OCI-LY7 (cell line): ENCODE measurements at regions not wholly inside any gene's neighbourhood (a gene's known extent, or its start where the extent isn't known, plus 50 kb on each side); places are given as distances from the start of the nearest gene placed in this dataset.

Experiments used
- BruUV-seq: library from RNA; stranded (reverse); fragments of 400-500 nt; replicated peaks from 2 replicates; lab custom pipeline; 2021; lab: Mats Ljungman, UMichigan
- CTCF ChIA-PET: fragments of 300-600 bp; sonication (Branson Sonifier 250); formaldehyde crosslinking; loops from one replicate; lab custom pipeline; 2022; ENCODE audit warnings: antibody characterized with exemption; ENCODE audit not compliant: unreplicated experiment; lab: Charles Lee
- POLR2A ChIA-PET: fragments of 300-600 bp; sonication (Branson Sonifier 250); formaldehyde crosslinking; loops from one replicate; lab custom pipeline; 2022; ENCODE audit warnings: antibody characterized with exemption; lab: Charles Lee
- DNase-seq: peaks from one replicate; pipeline ENCODE4 v3.0.0-alpha.2; 2015; ENCODE audit warnings: low spot score
- H2AFZ ChIP-seq: fragments of 200-600 bp; sonication (generic), shearing (Covaris generic); 2 replicates; pipeline ENCODE4 v1.6.1; 2014; ENCODE audit warnings: mild to moderate bottlenecking, antibody characterized with exemption, low read length, moderate library complexity
- H3K27ac ChIP-seq: fragments of 200-600 bp; sonication (generic); 2 replicates; pipeline ENCODE4 v1.5.1; 2014; ENCODE audit warnings: mixed run types, low read depth, mild to moderate bottlenecking, moderate library complexity, low read length, inconsistent platforms; ENCODE audit not compliant: poor library complexity, severe bottlenecking
- H3K36me3 ChIP-seq: fragments of 200-600 bp; sonication (generic); 2 replicates; pipeline ENCODE4 v1.6.1; 2014; ENCODE audit warnings: mild to moderate bottlenecking, antibody characterized with exemption, low read length, moderate library complexity, mixed read lengths; ENCODE audit not compliant: insufficient read depth
- H3K4me1 ChIP-seq: fragments of 200-600 bp; sonication (generic); 2 replicates; pipeline ENCODE4 v1.5.1; 2014; ENCODE audit warnings: mild to moderate bottlenecking, low read length; ENCODE audit not compliant: insufficient read depth, poor library complexity, severe bottlenecking
- H3K4me2 ChIP-seq: fragments of 200-600 bp; sonication (generic); 2 replicates; pipeline ENCODE4 v1.6.1; 2014; ENCODE audit warnings: mild to moderate bottlenecking, low read length
- H3K4me3 ChIP-seq: fragments of 200-600 bp; sonication (generic); 2 replicates; pipeline ENCODE4 v1.5.1; 2014; ENCODE audit warnings: mild to moderate bottlenecking, low read depth, low read length; ENCODE audit not compliant: poor library complexity, severe bottlenecking
- H3K79me2 ChIP-seq: fragments of 200-600 bp; sonication (generic); 2 replicates; pipeline ENCODE4 v1.6.1; 2016; ENCODE audit warnings: low read depth, mild to moderate bottlenecking, low read length, moderate library complexity, mixed read lengths; ENCODE audit not compliant: insufficient read depth
- H3K9me2 ChIP-seq: fragments of 200-600 bp; sonication (generic); 2 replicates; pipeline ENCODE4 v1.6.1; 2016; ENCODE audit warnings: mild to moderate bottlenecking, low read length, mixed read lengths; ENCODE audit not compliant: insufficient read depth
- H3K9me3 ChIP-seq: fragments of 200-600 bp; sonication (generic); 2 replicates; pipeline ENCODE4 v1.6.1; 2014; ENCODE audit warnings: mild to moderate bottlenecking, mixed run types, low read length, mixed read lengths
- H4K20me1 ChIP-seq: fragments of 200-600 bp; sonication (generic); 2 replicates; pipeline ENCODE4 v1.6.1; 2014; ENCODE audit warnings: mild to moderate bottlenecking, antibody characterized with exemption, low read length, moderate library complexity, mixed read lengths; ENCODE audit not compliant: insufficient read depth
- EZH2phosphoT487 ChIP-seq: fragments of 200-600 bp; sonication (generic); IDR thresholded peaks from 2 replicates; pipeline ENCODE4 v1.6.1; 2018; ENCODE audit warnings: low read depth, borderline replicate concordance, mild to moderate bottlenecking, mixed run types, antibody characterized with exemption, low read length, moderate library complexity, mixed read lengths
- intact Hi-C: fragments of 100-400 bp; cut with micrococcal nuclease; formaldehyde crosslinking; loops from one replicate; pipeline ENCODE4 v1.10.0; 2022; ENCODE audit not compliant: unreplicated experiment
- TF ChIP-seq, protein P1 (sequence below): fragments of 200-600 bp; sonication (generic); conservative IDR thresholded peaks from 2 replicates; pipeline ENCODE4 v1.5.1; 2014; ENCODE audit warnings: mild to moderate bottlenecking, antibody characterized with exemption, low read length, moderate library complexity, mixed read lengths

DNA sequence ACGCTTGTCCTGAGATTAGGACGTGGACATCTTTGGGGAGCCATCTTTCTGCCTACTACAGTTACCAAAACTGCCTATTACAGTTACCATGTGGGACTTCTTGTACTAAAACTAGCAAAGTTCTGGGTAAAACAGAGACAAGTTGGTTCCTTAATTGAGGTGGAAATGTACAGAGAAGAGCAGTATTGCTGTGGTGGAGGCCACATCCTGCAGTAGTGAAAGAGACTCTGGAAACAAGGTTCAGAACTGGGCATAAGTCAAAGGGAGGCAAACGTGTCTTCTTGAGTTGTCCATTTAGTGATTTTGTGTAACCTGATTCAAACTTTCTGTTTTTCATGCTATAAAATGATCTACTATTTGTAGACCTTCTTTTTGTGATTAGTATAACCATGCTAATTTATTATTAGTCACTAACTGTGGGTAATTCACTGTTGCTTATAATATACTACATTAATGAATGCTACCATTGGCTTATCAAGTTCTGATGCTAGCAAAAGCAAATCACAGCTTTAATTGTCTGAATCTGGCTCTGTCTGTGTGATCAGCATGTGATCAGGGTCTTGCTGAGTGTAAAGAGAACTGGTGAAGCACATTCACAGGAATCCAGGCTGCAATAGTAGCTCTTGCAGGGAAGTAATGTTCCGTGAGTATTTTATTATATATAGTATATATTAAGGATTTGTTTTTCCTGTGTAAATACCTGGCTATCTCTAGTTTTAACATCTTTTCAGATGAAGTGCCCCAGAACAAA lies 207.9 kb upstream of the GAP43 start:
- H3K4me3 ChIP-seq = no peak overlapping the region
- no peaks in the 10 kb centered on the region for H3K36me3 ChIP-seq
- H2AFZ ChIP-seq = no peak overlapping the region
- no peaks in the 10 kb centered on the region for H3K79me2 ChIP-seq
- BruUV-seq = no TSS peak
- POLR2A ChIA-PET = no interaction called here
- intact Hi-C loops = no loop called here
- H4K20me1 ChIP-seq = no peaks in the 10 kb centered on the region
- TF ChIP-seq, protein P1, sequence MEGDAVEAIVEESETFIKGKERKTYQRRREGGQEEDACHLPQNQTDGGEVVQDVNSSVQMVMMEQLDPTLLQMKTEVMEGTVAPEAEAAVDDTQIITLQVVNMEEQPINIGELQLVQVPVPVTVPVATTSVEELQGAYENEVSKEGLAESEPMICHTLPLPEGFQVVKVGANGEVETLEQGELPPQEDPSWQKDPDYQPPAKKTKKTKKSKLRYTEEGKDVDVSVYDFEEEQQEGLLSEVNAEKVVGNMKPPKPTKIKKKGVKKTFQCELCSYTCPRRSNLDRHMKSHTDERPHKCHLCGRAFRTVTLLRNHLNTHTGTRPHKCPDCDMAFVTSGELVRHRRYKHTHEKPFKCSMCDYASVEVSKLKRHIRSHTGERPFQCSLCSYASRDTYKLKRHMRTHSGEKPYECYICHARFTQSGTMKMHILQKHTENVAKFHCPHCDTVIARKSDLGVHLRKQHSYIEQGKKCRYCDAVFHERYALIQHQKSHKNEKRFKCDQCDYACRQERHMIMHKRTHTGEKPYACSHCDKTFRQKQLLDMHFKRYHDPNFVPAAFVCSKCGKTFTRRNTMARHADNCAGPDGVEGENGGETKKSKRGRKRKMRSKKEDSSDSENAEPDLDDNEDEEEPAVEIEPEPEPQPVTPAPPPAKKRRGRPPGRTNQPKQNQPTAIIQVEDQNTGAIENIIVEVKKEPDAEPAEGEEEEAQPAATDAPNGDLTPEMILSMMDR = no peak
- no peak for TF ChIP-seq EZH2phosphoT487
- H3K4me1 ChIP-seq = no peaks in the 10 kb centered on the region
- H3K9me2 ChIP-seq = no peaks in the 10 kb centered on the region
- H3K4me2 ChIP-seq = no peak overlapping the region
- CTCF ChIA-PET = no interaction called here
- no peak overlapping the region for H3K27ac ChIP-seq
- no peak for DNase-seq
- no peaks in the 10 kb centered on the region for H3K9me3 ChIP-seq

DNA sequence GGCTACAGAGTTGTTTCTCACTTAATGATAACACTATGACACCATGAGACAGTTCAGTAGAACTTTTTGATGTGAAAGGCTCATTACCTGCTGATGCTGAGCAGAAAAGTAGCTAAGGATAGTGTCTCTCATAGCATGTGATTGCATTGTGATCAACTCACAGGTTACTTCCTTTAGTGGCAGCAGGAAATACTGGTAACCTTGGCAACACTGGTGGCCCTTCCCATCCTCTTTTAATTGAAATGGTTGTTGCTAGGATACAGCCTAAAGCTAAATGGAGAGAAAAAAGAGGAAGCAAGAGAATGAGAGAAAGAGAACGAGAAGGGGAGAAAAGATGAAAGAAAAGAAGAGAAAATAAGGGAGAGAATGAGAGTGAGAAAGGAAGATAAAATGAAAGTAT lies 204.7 kb upstream of the GAP43 start:
- Histone ChIP-seq H3K9me3 (no peaks in the 10 kb centered on the region), H3K4me1 (no peaks in the 10 kb centered on the region), H3K27ac (no peak overlapping the region), H3K9me2 (no peaks in the 10 kb centered on the region), H3K79me2 (no peaks in the 10 kb centered on the region), H3K36me3 (no peaks in the 10 kb centered on the region), H3K4me2 (no peak overlapping the region), H2AFZ (no peak overlapping the region), H3K4me3 (no peak overlapping the region), H4K20me1 (no peaks in the 10 kb centered on the region)
- BruUV-seq = no TSS peak
- intact Hi-C loops = no loop called here
- peak; percentile 2 for DNase-seq
- ChIA-PET CTCF (no interaction called here), POLR2A (no interaction called here)
- no peak for TF ChIP-seq EZH2phosphoT487

DNA sequence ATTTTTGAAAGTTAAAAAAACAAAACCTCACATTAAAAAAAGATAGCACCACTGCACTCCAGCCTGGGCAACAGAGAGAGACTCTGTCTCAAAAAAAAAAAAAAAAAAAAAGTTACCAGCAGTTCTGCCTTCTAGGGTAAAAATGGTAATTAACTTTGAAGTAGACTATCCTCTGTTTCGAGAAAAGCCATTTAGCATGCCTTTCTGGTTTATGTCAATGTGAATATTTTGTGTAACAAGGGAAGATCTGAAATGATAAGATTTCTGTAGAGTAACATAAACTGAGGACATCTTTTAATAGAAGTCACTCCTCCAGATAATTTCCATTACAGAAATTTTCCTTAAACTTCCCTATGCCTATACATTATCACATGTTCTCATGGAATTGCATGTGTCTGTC lies 203.2 kb upstream of the GAP43 start:
- CTCF ChIA-PET = no interaction called here
- Histone ChIP-seq H3K9me2 (no peaks in the 10 kb centered on the region), H3K4me2 (no peak overlapping the region), H2AFZ (no peak overlapping the region), H3K4me3 (no peak overlapping the region), H3K27ac (no peak overlapping the region), H3K79me2 (no peaks in the 10 kb centered on the region), H3K9me3 (no peaks in the 10 kb centered on the region), H4K20me1 (no peaks in the 10 kb centered on the region), H3K4me1 (no peaks in the 10 kb centered on the region), H3K36me3 (no peaks in the 10 kb centered on the region)
- intact Hi-C loops = no loop called here
- no peak for DNase-seq
- POLR2A ChIA-PET = no interaction called here
- TF ChIP-seq, protein P1 = no peak
- TF ChIP-seq EZH2phosphoT487 = no peak
- BruUV-seq = no TSS peak
